Ectodermal cell (in vitro differentiated cells): ENCODE measurements at regions not wholly inside any gene's neighbourhood (a gene's known extent, or its start where the extent isn't known, plus 50 kb on each side); places are given as distances from the start of the nearest gene placed in this dataset.

Experiments used
- H3K27ac ChIP-seq: 2 replicates; pipeline ENCODE4 v1.7.0; 2013; ENCODE audit warnings: mild to moderate bottlenecking, low read depth, low read length; ENCODE audit not compliant: insufficient read depth, poor library complexity, severe bottlenecking
- H3K27me3 ChIP-seq: 2 replicates; pipeline ENCODE4 v1.7.0; 2013; ENCODE audit warnings: mild to moderate bottlenecking, low read length; ENCODE audit not compliant: insufficient read depth, control insufficient read depth, poor library complexity, severe bottlenecking
- H3K36me3 ChIP-seq: one replicate; pipeline ENCODE4 v1.7.0; 2013; ENCODE audit warnings: low read length; ENCODE audit not compliant: control insufficient read depth, insufficient read depth
- H3K4me1 ChIP-seq: one replicate; pipeline ENCODE4 v1.7.0; 2013; ENCODE audit warnings: low read length; ENCODE audit not compliant: control insufficient read depth, insufficient read depth
- H3K4me3 ChIP-seq: 2 replicates; pipeline ENCODE4 v1.7.0; 2013; ENCODE audit warnings: low read depth, low read length, control low read depth; ENCODE audit not compliant: insufficient read depth
- H3K9me3 ChIP-seq: 2 replicates; pipeline ENCODE4 v1.7.0; 2013; ENCODE audit warnings: mild to moderate bottlenecking, low read length, moderate library complexity; ENCODE audit not compliant: control insufficient read depth
- WGBS, 2 experiments: methylation state at CpG; one replicate each; pipeline ENCODE4 v1.1.7; 2013; ENCODE audit warnings: missing lambda C conversion rate in 2 of 2; 5-methylcytosine and 5-hydroxymethylcytosine counted together

GRCh38 chr6:140134224-140134623 is 759.8 kb upstream of the CITED2 start:
- Histone ChIP-seq H3K4me3 (no peak overlapping the region), H3K36me3 (no peaks in the 10 kb centered on the region), H3K9me3 (peaks cover 6% of the 10 kb centered on the region), H3K27me3 (no peaks in the 10 kb centered on the region), H3K27ac (no peak overlapping the region), H3K4me1 (peaks cover 3% of the 10 kb centered on the region)

- no peak overlapping the region for H3K4me3 ChIP-seq
- H3K27me3 ChIP-seq: no peaks in the 10 kb centered on the region
- no peaks in the 10 kb centered on the region for H3K36me3 ChIP-seq
- no peaks in the 10 kb centered on the region for H3K4me1 ChIP-seq
- H3K27ac ChIP-seq: no peak overlapping the region
- peaks cover 3% of the 10 kb centered on the region for H3K9me3 ChIP-seq
Observed at GRCh38 chr6:140130074-140130473, 755.6 kb upstream of the CITED2 start.

GRCh38 chr6:140124498-140124897 is 750.0 kb upstream of the CITED2 start:
- no peaks in the 10 kb centered on the region for H3K9me3 ChIP-seq
- no peak overlapping the region for H3K27ac ChIP-seq
- 97% methylated on average over 2 of the region's 2 CpGs for WGBS, 2 experiments
- no peaks in the 10 kb centered on the region for H3K36me3 ChIP-seq
- no peaks in the 10 kb centered on the region for H3K4me1 ChIP-seq
- H3K27me3 ChIP-seq: no peaks in the 10 kb centered on the region
- H3K4me3 ChIP-seq: no peak overlapping the region

GRCh38 chr6:140108167-140108566 is 733.7 kb upstream of the CITED2 start:
- WGBS, 2 experiments: 87 to 88% methylated on average over 1 of the region's 1 CpG
- no peaks in the 10 kb centered on the region for H3K4me1 ChIP-seq
- no peaks in the 10 kb centered on the region for H3K9me3 ChIP-seq
- no peak overlapping the region for H3K4me3 ChIP-seq
- H3K27me3 ChIP-seq: no peaks in the 10 kb centered on the region
- H3K27ac ChIP-seq: no peak overlapping the region
- H3K36me3 ChIP-seq: no peaks in the 10 kb centered on the region

- Histone ChIP-seq H3K36me3 (no peaks in the 10 kb centered on the region), H3K27me3 (no peaks in the 10 kb centered on the region), H3K9me3 (no peaks in the 10 kb centered on the region), H3K4me1 (no peaks in the 10 kb centered on the region), H3K27ac (no peak overlapping the region), H3K4me3 (no peak overlapping the region)
Observed at GRCh38 chr6:140107216-140107615, 732.8 kb upstream of the CITED2 start.

GRCh38 chr6:140105857-140106256 is 731.4 kb upstream of the CITED2 start:
- 49 to 66% methylated on average over 6 of the region's 6 CpGs for WGBS, 2 experiments
- Histone ChIP-seq H3K27me3 (no peaks in the 10 kb centered on the region), H3K27ac (no peak overlapping the region), H3K36me3 (no peaks in the 10 kb centered on the region), H3K9me3 (no peaks in the 10 kb centered on the region), H3K4me3 (no peak overlapping the region), H3K4me1 (no peaks in the 10 kb centered on the region)

- no peak overlapping the region for H3K27ac ChIP-seq
- no peaks in the 10 kb centered on the region for H3K9me3 ChIP-seq
- 84 to 90% methylated on average over 3 of the region's 3 CpGs for WGBS, 2 experiments
- H3K27me3 ChIP-seq: no peaks in the 10 kb centered on the region
- no peak overlapping the region for H3K4me3 ChIP-seq
- H3K4me1 ChIP-seq: no peaks in the 10 kb centered on the region
- H3K36me3 ChIP-seq: no peaks in the 10 kb centered on the region
Observed at GRCh38 chr6:140105241-140105640, 730.8 kb upstream of the CITED2 start.

- H3K36me3 ChIP-seq: no peaks in the 10 kb centered on the region
- no peak overlapping the region for H3K27ac ChIP-seq
- H3K27me3 ChIP-seq: no peaks in the 10 kb centered on the region
- no peaks in the 10 kb centered on the region for H3K9me3 ChIP-seq
- H3K4me1 ChIP-seq: no peaks in the 10 kb centered on the region
- no peak overlapping the region for H3K4me3 ChIP-seq
Observed at GRCh38 chr6:140101818-140102217, 727.4 kb upstream of the CITED2 start.

- Histone ChIP-seq H3K4me3 (no peak overlapping the region), H3K9me3 (no peaks in the 10 kb centered on the region), H3K36me3 (no peaks in the 10 kb centered on the region), H3K27ac (no peak overlapping the region), H3K4me1 (peaks cover 1% of the 10 kb centered on the region), H3K27me3 (no peaks in the 10 kb centered on the region)
- WGBS, 2 experiments: 86 to 97% methylated on average over 3 of the region's 3 CpGs
Observed at GRCh38 chr6:140101367-140101766, 726.9 kb upstream of the CITED2 start.

GRCh38 chr6:140095532-140095931 is 721.1 kb upstream of the CITED2 start:
- Histone ChIP-seq H3K27ac (no peak overlapping the region), H3K4me3 (no peak overlapping the region), H3K9me3 (no peaks in the 10 kb centered on the region), H3K27me3 (no peaks in the 10 kb centered on the region), H3K36me3 (no peaks in the 10 kb centered on the region), H3K4me1 (peaks cover 17% of the 10 kb centered on the region)
- 56 to 85% methylated on average over 1 to 2 of the region's 2 CpGs for WGBS, 2 experiments

- Histone ChIP-seq H3K27ac (no peak overlapping the region), H3K36me3 (no peaks in the 10 kb centered on the region), H3K4me3 (no peak overlapping the region), H3K9me3 (no peaks in the 10 kb centered on the region), H3K4me1 (peaks cover 17% of the 10 kb centered on the region), H3K27me3 (no peaks in the 10 kb centered on the region)
- 100% methylated on average over 1 of the region's 1 CpG; no CpG with 5 or more reads in 1 of the 2 experiments for WGBS, 2 experiments
Observed at GRCh38 chr6:140091895-140092294, 717.4 kb upstream of the CITED2 start.
